ENCODE measurements at regions not wholly inside any gene's neighbourhood (a gene's known extent, or its start where the extent isn't known, plus 50 kb on each side); places are given as distances from the start of the nearest gene placed in this dataset.

- TF ChIP-seq, protein P1, sequence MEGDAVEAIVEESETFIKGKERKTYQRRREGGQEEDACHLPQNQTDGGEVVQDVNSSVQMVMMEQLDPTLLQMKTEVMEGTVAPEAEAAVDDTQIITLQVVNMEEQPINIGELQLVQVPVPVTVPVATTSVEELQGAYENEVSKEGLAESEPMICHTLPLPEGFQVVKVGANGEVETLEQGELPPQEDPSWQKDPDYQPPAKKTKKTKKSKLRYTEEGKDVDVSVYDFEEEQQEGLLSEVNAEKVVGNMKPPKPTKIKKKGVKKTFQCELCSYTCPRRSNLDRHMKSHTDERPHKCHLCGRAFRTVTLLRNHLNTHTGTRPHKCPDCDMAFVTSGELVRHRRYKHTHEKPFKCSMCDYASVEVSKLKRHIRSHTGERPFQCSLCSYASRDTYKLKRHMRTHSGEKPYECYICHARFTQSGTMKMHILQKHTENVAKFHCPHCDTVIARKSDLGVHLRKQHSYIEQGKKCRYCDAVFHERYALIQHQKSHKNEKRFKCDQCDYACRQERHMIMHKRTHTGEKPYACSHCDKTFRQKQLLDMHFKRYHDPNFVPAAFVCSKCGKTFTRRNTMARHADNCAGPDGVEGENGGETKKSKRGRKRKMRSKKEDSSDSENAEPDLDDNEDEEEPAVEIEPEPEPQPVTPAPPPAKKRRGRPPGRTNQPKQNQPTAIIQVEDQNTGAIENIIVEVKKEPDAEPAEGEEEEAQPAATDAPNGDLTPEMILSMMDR (IDR thresholded peaks at IDR 0.05; ENCODE audit: borderline replicate concordance, extremely low read depth, low read length, poor library complexity, severe bottlenecking) = no peak
- no peak for TF ChIP-seq EZH2 (IDR thresholded peaks at IDR 0.05; ENCODE audit: borderline replicate concordance, low read depth, low read length, severe bottlenecking)
These were observed 50.5 kb upstream of the NRP1 start for GRCh38 chr10:33385015-33385414.
